SK-N-MC (cell line): ENCODE measurements at regions not wholly inside any gene's neighbourhood (a gene's known extent, or its start where the extent isn't known, plus 50 kb on each side); places are given as distances from the start of the nearest gene placed in this dataset.

Experiments used
- DNase-seq: peaks from one replicate; pipeline ENCODE4 v3.0.0-alpha.2; 2011; ENCODE audit warnings: low read depth, low spot score
- H3K27ac ChIP-seq: fragments of 200-600 bp; sonication (generic); 2 replicates; pipeline ENCODE4 v1.5.1; 2016; ENCODE audit warnings: mixed run types
- H3K36me3 ChIP-seq: fragments of 200-600 bp; sonication (generic); 2 replicates; pipeline ENCODE4 v1.6.1; 2017; ENCODE audit warnings: antibody characterized with exemption, low read length, mixed read lengths; ENCODE audit not compliant: insufficient read depth
- H3K4me3 ChIP-seq: fragments of 200-600 bp; sonication (generic); 2 replicates; pipeline ENCODE4 v1.5.1; 2016
- H3K9ac ChIP-seq: fragments of 200-600 bp; sonication (generic); 2 replicates; pipeline ENCODE4 v1.8.0; 2017; ENCODE audit warnings: mixed run types, mixed read lengths; ENCODE audit not compliant: insufficient read length
- H3K9me3 ChIP-seq: fragments of 200-600 bp; sonication (generic); 2 replicates; pipeline ENCODE4 v1.6.1; 2017; ENCODE audit warnings: low read depth, mild to moderate bottlenecking, antibody characterized with exemption, low read length, moderate library complexity, mixed read lengths
- EZH2 ChIP-seq: fragments of 200-600 bp; sonication (generic); IDR thresholded peaks from one replicate; pipeline ENCODE4 v1.6.1; 2017; ENCODE audit warnings: antibody characterized with exemption
- FOXP2 ChIP-seq: optimal IDR thresholded peaks from 2 replicates; pipeline ENCODE3; 2011; ENCODE audit warnings: mild to moderate bottlenecking, moderate library complexity; ENCODE audit not compliant: insufficient read depth; ENCODE audit errors: extremely low read length, control extremely low read depth
- POLR2AphosphoS5 ChIP-seq: IDR thresholded peaks from 2 replicates; pipeline ENCODE4 v1.6.1; 2012; ENCODE audit warnings: mild to moderate bottlenecking, low read depth, low read length, borderline replicate concordance

DNA sequence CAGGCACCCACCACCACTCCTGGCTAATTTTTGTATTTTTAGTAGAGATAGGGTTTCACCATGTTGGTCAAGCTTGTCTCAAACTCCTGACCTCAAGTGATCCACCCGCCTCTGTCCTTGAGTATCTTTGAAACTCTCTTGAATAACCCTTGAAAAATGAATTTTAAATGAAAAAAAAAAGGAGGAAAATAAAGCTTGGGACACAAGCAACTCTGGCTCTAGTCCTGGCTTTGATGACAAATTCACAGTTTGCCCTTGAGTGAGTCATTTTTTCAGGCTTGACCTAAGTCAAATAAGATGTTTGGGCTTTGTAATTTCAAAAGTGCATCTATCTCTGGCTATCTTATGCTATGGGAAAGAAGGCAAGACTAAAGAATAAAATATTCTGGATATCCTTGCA is 79.0 kb upstream of the TRIB2 start:
- no peak for TF ChIP-seq POLR2AphosphoS5
- no peak for TF ChIP-seq FOXP2
- TF ChIP-seq EZH2 = no peak
- Histone ChIP-seq H3K9me3 (no peaks in the 10 kb centered on the region), H3K27ac (no peak overlapping the region), H3K4me3 (no peak overlapping the region), H3K36me3 (no peaks in the 10 kb centered on the region), H3K9ac (no peak overlapping the region)
- DNase-seq = no peak

DNA sequence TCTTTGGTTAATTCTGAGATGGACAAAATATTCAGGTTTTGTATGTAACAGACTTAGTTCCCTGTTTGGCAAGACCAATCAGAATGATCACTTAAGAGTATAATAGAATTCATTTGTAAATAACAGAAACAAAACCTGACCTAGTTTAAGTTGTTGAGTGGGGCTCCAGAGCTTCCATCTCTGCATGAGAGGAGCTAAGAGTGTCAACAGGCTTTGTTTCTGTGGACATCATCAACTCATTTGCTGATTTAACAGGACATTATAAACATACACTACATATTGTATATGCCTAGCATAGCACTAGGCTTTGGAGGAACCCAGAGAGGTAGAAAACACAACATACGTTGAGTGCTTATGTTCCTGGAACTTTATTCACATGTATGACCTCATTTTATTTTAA is 75.3 kb upstream of the TRIB2 start:
- Histone ChIP-seq H3K36me3 (no peaks in the 10 kb centered on the region), H3K27ac (no peak overlapping the region), H3K9me3 (no peaks in the 10 kb centered on the region), H3K4me3 (no peak overlapping the region), H3K9ac (no peak overlapping the region)
- no peak for DNase-seq
- TF ChIP-seq POLR2AphosphoS5 (no peak), EZH2 (no peak), FOXP2 (no peak)

DNA sequence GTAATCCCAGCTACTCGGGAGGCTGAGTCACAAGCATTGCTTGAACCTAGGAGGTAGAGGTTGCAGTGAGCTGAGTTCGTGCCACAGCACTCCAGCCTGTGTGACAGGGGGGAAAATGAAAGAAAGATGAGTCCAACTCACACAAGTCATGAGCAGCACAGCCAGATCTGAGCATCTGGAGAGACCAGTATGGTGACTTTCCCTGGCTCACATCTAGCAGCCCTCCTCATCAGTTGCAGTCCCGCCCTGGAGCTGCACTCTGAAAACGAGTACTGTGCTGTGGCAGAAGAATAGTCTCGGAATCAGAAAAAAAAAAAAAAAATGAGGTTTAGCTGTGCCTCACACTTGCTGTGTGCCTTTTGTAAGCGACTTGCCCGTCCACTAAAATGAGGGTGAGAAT is 74.4 kb upstream of the TRIB2 start:
- H3K27ac ChIP-seq = no peak overlapping the region
- H3K4me3 ChIP-seq = no peak overlapping the region
- TF ChIP-seq EZH2 (no peak), FOXP2 (no peak), POLR2AphosphoS5 (no peak)
- H3K9me3 ChIP-seq = no peaks in the 10 kb centered on the region
- no peaks in the 10 kb centered on the region for H3K36me3 ChIP-seq
- DNase-seq = no peak
- H3K9ac ChIP-seq = no peak overlapping the region

DNA sequence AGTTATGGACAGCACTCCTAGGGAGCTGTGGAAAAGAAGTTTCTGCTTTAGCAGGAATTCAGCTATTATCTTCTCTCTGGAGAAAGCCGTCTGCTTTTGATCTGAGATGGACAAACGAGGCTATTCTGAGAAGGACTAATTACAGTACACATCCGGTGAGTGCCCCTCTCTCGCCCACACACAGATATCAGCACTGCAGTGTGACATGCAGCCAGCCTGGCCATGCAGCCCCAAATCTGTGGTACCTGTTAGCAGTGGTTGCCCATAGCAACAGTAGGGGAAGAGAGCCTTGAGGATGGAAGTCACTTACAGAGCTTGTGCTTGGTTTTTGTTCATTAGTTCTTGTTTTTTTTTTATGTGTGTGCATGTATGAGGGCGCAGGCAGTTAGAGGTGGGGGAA is 73.9 kb upstream of the TRIB2 start:
- no peak for DNase-seq
- no peak overlapping the region for H3K4me3 ChIP-seq
- H3K36me3 ChIP-seq = no peaks in the 10 kb centered on the region
- H3K27ac ChIP-seq = no peak overlapping the region
- no peaks in the 10 kb centered on the region for H3K9me3 ChIP-seq
- H3K9ac ChIP-seq = no peak overlapping the region
- TF ChIP-seq EZH2 (no peak), POLR2AphosphoS5 (no peak)

DNA sequence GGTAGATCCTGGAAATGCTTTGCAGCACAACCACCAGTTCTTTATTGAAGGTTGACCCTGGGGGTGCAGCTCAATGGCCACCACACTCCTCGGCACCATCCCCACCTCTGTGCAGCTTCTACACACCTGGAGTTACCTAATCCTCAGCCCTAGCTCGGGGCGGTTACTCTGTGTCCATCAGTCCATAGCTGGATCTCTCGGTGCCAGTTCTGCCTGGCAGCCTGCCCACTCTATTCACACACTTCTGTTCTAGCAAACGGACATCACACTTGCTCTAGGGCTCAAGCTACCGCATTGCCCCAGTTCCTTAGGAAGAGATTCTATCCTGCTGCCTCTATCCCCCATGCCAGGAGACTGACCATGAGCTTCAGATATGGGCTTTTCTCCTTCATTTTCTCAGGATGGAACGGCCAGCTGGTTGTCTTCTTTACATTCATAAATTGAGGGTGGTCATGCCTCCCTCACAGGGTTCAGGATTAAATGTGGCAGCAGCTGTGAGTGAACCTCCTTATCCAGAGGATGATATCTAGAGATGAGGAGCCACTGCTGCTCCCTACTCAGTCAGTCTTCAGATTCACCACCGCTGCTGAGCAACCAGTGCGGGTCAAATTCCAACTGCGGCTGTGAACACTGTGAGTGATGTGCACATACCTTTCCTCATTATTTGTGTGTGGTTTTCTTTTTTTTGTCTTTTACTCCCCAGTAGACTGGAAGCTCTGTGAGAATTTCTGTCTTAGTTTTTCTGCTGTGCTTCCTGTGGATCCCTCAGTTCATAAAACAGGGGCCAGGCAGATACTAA is 66.9 kb upstream of the TRIB2 start:
- TF ChIP-seq POLR2AphosphoS5 = no peak
- DNase-seq = no peak

DNA sequence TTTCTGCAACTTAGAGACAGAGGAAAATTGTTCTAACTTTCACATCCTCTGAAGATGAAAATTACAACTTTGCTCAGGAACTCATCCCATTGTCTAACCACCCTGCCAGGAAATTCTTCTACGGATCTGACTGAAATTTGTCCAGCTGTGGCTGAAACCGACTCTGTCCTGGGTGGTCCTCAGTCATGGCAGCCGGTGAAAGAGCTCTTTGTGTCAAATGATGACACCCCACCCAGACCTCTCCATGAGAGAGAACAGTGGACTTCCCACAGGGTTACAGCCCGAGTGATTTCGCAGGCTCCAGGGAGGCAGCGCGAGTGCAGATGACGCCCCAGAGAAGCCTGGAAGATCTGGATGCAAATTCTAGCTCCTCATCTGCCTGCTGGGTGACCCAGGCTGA is 65.1 kb upstream of the TRIB2 start:
- H3K27ac ChIP-seq = no peak overlapping the region
- TF ChIP-seq POLR2AphosphoS5 = no peak
- TF ChIP-seq EZH2 = no peak

More for the DNA sequence above, 66.9 kb upstream of the TRIB2 start:
- H3K9me3 ChIP-seq = no peaks in the 10 kb centered on the region
- no peaks in the 10 kb centered on the region for H3K36me3 ChIP-seq
- no peak overlapping the region for H3K9ac ChIP-seq
- H3K4me3 ChIP-seq = no peak overlapping the region
- no peak overlapping the region for H3K27ac ChIP-seq

DNA sequence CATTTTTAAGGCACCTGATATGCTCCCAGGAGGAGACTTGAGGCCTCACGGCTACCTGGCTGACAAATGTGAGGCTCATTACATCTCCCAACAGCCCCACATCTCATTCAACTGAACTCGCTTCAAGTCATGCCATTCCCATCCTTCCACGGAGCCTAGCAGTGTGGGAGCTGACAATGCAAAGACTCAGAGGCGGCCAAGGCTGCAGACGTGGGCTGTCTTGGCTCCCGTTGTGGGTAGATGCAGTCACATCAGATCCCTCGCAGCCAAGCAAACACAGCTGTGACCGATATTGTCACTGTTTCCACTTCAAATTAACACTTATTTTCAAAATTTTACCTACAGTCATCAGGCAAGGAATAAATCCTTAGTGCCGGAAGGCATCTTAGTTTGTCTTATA is 64.0 kb upstream of the TRIB2 start:
- DNase-seq = no peak
- H3K4me3 ChIP-seq = no peak overlapping the region
- H3K9me3 ChIP-seq = no peaks in the 10 kb centered on the region
- H3K9ac ChIP-seq = no peak overlapping the region
- H3K27ac ChIP-seq = no peak overlapping the region
- TF ChIP-seq FOXP2 (no peak), POLR2AphosphoS5 (no peak), EZH2 (no peak)
- H3K36me3 ChIP-seq = no peaks in the 10 kb centered on the region

More for the DNA sequence above, 65.1 kb upstream of the TRIB2 start:
- no peak overlapping the region for H3K4me3 ChIP-seq
- no peaks in the 10 kb centered on the region for H3K9me3 ChIP-seq
- H3K36me3 ChIP-seq = no peaks in the 10 kb centered on the region
- no peak for DNase-seq
- no peak overlapping the region for H3K9ac ChIP-seq

DNA sequence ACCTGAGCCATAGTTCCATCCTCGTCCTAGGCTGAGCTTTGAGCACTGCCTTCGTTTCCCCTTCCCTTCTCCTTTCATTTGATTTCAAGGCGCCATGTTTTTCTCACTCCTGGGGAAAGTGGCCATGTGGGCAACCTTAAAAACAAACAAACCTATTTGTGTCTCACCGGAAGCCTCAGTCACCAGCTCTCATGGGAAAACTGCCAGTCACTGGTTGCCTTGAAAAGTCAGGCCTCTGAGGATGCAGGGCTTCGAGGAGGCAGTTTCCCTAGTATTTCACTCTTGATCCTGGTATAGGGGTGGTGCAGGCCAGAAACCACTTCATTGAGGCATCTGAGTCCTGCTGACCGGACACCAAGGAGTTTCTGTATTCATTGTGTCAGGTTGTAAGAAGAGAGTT is 59.2 kb upstream of the TRIB2 start:
- no peak overlapping the region for H3K27ac ChIP-seq
- no peaks in the 10 kb centered on the region for H3K36me3 ChIP-seq
- H3K9me3 ChIP-seq = no peaks in the 10 kb centered on the region
- H3K4me3 ChIP-seq = no peak overlapping the region
- DNase-seq = no peak
- TF ChIP-seq FOXP2 = no peak
- no peak for TF ChIP-seq POLR2AphosphoS5
- no peak for TF ChIP-seq EZH2
- no peak overlapping the region for H3K9ac ChIP-seq

DNA sequence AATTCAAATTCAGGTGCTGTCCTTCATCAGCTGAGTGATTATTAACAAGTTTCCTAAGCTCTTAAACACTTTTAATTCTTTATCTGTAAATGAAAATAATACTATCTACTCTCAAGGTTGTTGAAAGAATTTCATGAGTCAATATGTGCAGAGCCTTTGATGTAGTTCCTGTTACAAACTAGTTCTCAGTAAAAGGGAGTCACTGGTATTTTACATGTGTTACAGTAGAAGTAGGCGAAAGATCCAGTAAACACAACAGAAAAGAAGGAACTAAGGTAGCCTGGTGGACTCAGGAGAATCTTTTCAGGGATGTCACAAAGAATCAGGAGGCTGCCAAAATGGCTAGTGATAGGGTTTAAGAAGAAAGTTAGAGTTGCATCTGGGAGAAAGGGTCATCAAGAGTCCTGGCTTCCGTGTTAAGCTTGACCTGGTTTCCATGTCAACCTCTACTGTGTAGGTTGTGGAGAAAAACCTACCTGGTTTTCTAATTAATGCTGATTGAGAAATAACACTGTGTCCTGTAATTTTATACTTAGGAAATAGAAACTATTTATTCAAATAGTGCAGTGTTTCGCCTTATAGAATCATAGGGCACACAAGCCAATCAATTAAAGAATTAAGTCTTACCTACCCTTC is 58.3 kb upstream of the TRIB2 start:
- TF ChIP-seq EZH2 (no peak), POLR2AphosphoS5 (no peak)
- Histone ChIP-seq H3K9me3 (no peaks in the 10 kb centered on the region), H3K9ac (no peak overlapping the region), H3K4me3 (no peak overlapping the region), H3K36me3 (no peaks in the 10 kb centered on the region), H3K27ac (no peak overlapping the region)
- no peak for DNase-seq
